ENCODE measurements at regions not wholly inside any gene's neighbourhood (a gene's known extent, or its start where the extent isn't known, plus 50 kb on each side); places are given as distances from the start of the nearest gene placed in this dataset.

DNA sequence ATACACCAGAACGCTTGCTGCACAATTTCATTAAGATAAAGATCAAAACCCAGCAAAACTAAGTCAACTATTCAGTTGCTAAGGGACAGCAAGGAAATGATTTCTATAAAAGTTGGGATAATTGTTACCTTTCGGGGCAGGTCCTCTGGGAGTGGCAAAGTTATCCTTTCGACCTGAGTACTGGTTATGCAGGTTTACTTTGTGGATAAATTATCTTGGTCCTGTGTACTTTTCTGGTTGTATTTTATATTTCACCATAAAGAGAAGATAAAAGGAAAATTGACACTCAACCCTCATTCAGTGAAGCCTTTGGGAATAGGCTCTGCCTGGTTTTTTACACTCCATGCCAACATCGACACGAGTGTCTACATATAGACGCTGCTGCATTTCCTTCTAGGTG lies 146.5 kb downstream of the SYK start:
- TF ChIP-seq, protein P1, sequence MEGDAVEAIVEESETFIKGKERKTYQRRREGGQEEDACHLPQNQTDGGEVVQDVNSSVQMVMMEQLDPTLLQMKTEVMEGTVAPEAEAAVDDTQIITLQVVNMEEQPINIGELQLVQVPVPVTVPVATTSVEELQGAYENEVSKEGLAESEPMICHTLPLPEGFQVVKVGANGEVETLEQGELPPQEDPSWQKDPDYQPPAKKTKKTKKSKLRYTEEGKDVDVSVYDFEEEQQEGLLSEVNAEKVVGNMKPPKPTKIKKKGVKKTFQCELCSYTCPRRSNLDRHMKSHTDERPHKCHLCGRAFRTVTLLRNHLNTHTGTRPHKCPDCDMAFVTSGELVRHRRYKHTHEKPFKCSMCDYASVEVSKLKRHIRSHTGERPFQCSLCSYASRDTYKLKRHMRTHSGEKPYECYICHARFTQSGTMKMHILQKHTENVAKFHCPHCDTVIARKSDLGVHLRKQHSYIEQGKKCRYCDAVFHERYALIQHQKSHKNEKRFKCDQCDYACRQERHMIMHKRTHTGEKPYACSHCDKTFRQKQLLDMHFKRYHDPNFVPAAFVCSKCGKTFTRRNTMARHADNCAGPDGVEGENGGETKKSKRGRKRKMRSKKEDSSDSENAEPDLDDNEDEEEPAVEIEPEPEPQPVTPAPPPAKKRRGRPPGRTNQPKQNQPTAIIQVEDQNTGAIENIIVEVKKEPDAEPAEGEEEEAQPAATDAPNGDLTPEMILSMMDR (IDR thresholded peaks at IDR 0.05 in 8 of 11, conservative IDR thresholded peaks at IDR 0.05 in 3 of 11) = no peak
- TF ChIP-seq POLR2A (IDR thresholded peaks at IDR 0.05) (no peak), POLR2AphosphoS5 (IDR thresholded peaks at IDR 0.05) (no peak)
